22Rv1 (cell line): ENCODE measurements at regions not wholly inside any gene's neighbourhood (a gene's known extent, or its start where the extent isn't known, plus 50 kb on each side); places are given as distances from the start of the nearest gene placed in this dataset.

ENCODE experiments used
- H3K27ac ChIP-seq: fragments of 450-650 bp; 2 replicates; pipeline ENCODE4 v1.5.1; 2017
- ZFX ChIP-seq: fragments of 450-650 bp; IDR thresholded peaks from 2 replicates; pipeline ENCODE4 v1.6.1; 2017; ENCODE audit warnings: antibody characterized with exemption, borderline replicate concordance
- TF ChIP-seq, protein P1 (sequence below): fragments of 450-650 bp; IDR thresholded peaks from 2 replicates; pipeline ENCODE4 v1.5.1; 2017; ENCODE audit warnings: mild to moderate bottlenecking

GRCh38 chr2:204203704-204204103 is 267.1 kb downstream of the ICOS start:
- no peak overlapping the region for H3K27ac ChIP-seq
- TF ChIP-seq, protein P1, sequence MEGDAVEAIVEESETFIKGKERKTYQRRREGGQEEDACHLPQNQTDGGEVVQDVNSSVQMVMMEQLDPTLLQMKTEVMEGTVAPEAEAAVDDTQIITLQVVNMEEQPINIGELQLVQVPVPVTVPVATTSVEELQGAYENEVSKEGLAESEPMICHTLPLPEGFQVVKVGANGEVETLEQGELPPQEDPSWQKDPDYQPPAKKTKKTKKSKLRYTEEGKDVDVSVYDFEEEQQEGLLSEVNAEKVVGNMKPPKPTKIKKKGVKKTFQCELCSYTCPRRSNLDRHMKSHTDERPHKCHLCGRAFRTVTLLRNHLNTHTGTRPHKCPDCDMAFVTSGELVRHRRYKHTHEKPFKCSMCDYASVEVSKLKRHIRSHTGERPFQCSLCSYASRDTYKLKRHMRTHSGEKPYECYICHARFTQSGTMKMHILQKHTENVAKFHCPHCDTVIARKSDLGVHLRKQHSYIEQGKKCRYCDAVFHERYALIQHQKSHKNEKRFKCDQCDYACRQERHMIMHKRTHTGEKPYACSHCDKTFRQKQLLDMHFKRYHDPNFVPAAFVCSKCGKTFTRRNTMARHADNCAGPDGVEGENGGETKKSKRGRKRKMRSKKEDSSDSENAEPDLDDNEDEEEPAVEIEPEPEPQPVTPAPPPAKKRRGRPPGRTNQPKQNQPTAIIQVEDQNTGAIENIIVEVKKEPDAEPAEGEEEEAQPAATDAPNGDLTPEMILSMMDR, result no peak
- no peak for TF ChIP-seq ZFX

GRCh38 chr2:204205082-204205481 is 268.5 kb downstream of the ICOS start:
- H3K27ac ChIP-seq, result no peak overlapping the region
- no peak for TF ChIP-seq ZFX
- TF ChIP-seq, protein P1, result no peak

DNA sequence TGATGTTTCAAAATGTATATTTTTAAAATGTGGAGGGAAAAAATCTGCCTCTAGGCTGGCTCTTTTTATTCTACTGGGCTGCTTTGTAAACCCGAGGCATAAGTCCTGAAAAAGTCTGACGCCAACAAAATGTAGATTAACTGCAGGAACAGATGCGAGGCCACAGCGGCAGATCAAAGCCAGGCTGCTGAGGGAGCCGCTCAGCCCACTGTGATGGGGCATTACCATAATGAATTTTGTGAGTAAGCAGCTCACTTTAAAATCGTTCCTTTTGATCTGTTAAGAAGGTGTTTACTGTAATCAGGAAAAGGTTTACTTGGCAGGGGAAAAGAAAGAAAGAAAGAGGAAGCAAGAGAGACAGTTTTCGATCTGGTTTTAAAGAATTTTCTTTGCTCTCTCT is 269.0 kb downstream of the ICOS start:
- no peak overlapping the region for H3K27ac ChIP-seq
- TF ChIP-seq ZFX, result no peak
- TF ChIP-seq, protein P1, result no peak

DNA sequence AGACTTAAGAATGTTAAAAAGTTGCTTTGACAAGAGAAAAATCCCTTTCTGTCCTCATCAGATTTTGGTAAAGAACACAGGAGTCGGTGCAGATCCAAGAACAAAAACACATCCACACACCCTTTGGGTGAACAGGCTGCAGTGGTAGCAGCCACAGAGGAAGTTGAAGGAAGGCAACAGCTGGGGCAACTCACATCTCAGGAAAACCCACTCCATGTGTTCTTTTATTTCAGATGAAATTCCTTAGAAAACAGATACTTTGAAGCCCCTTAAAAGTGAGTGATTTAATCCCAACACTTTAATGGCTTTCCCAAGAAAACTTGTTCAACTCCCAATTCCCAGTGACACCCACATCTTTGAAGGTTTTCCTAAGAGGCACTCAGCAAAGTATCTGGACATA is 271.3 kb downstream of the ICOS start:
- TF ChIP-seq ZFX, result no peak
- TF ChIP-seq, protein P1, result no peak
- no peak overlapping the region for H3K27ac ChIP-seq

DNA sequence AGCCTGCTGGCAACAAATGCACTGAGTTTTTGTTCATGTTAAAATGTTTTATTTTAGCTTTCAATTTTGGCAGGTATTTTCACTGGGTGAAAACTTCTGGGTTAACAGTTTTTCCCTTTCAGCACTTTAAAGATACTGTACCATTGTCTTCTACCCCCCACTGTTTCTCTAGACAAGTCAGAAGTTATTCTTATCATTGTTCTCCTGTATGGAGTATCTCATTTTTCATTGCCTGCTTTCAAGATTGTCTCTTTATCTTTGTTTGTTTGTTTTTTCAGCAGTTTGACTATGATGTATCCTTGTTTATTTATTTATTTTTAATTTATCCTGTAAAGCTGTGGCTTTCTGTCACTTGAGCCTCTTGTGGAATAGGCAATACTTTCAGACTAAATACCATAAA is 277.0 kb downstream of the ICOS start:
- TF ChIP-seq, protein P1, result no peak
- TF ChIP-seq ZFX, result no peak
- H3K27ac ChIP-seq, result no peak overlapping the region

DNA sequence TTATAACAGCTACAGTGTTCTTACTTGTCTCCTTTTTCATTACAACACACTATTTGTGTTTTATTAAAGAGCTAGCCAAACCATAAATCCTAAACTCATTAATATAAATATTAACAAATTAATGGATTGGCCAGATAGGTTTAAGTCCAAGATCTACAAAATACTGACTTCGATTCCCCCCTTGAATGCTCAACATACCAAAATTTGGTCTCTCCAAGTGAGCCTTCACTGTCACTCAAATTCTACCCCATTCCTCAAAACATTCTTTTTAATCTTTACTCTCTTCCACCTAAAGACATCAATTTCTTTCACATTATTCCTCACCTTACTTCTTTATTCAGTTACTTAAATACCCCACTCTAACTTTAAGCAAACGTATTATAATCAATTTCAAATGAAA is 281.5 kb downstream of the ICOS start:
- TF ChIP-seq, protein P1, result no peak
- no peak for TF ChIP-seq ZFX

GRCh38 chr2:204219196-204219595 is 282.6 kb downstream of the ICOS start:
- TF ChIP-seq, protein P1, result no peak
- TF ChIP-seq ZFX, result no peak

More for the DNA sequence above, 281.5 kb downstream of the ICOS start:
- H3K27ac ChIP-seq, result no peak overlapping the region

More at GRCh38 chr2:204219196-204219595, 282.6 kb downstream of the ICOS start:
- no peak overlapping the region for H3K27ac ChIP-seq
